Smooth muscle cell (in vitro differentiated cells): ENCODE measurements at regions not wholly inside any gene's neighbourhood (a gene's known extent, or its start where the extent isn't known, plus 50 kb on each side); places are given as distances from the start of the nearest gene placed in this dataset.
A peak's percentile ranks its signal among the peaks of the same experiment; 100 is the strongest.

Experiments used
- DNase-seq: peaks from one replicate; lab custom pipeline; 2025; ENCODE audit not compliant: unreplicated experiment; lab: John Stamatoyannopoulos, UW
- H2AFZ ChIP-seq: fragments of 200-600 bp; sonication (generic); 2 replicates; pipeline ENCODE4 v1.6.0; 2016; ENCODE audit warnings: antibody characterized with exemption, low read depth, mild to moderate bottlenecking
- H3F3A ChIP-seq: fragments of 200-600 bp; sonication (generic); 2 replicates; pipeline ENCODE4 v1.6.0; 2017; ENCODE audit warnings: antibody characterized with exemption, low read depth
- H3K27ac ChIP-seq: fragments of 200-600 bp; sonication (generic); 2 replicates; pipeline ENCODE4 v1.5.1; 2016; ENCODE audit warnings: low read depth, mild to moderate bottlenecking
- H3K27me3 ChIP-seq: fragments of 200-600 bp; sonication (generic); 2 replicates; pipeline ENCODE4 v1.6.1; 2016; ENCODE audit warnings: low read depth, mild to moderate bottlenecking
- H3K36me3 ChIP-seq: fragments of 200-600 bp; sonication (generic); 2 replicates; pipeline ENCODE4 v1.5.1; 2016; ENCODE audit warnings: low read depth
- H3K4me1 ChIP-seq: fragments of 200-600 bp; sonication (generic); 2 replicates; pipeline ENCODE4 v1.5.1; 2016; ENCODE audit warnings: low read depth
- H3K4me2 ChIP-seq: fragments of 200-600 bp; sonication (generic); 2 replicates; pipeline ENCODE4 v1.6.0; 2016; ENCODE audit warnings: mild to moderate bottlenecking
- H3K4me3 ChIP-seq: fragments of 200-600 bp; sonication (generic); 2 replicates; pipeline ENCODE4 v1.5.1; 2016; ENCODE audit warnings: mild to moderate bottlenecking
- H3K79me2 ChIP-seq: fragments of 200-600 bp; sonication (generic); 2 replicates; pipeline ENCODE4 v1.6.0; 2016; ENCODE audit warnings: low read depth, mild to moderate bottlenecking
- H3K9ac ChIP-seq: fragments of 200-600 bp; sonication (generic); 2 replicates; pipeline ENCODE4 v1.6.0; 2016; ENCODE audit warnings: low read depth
- H3K9me3 ChIP-seq: fragments of 200-600 bp; sonication (generic); replicated peaks from 2 replicates; pipeline ENCODE4 v1.5.1; 2016; ENCODE audit warnings: low read depth
- H4K20me1 ChIP-seq: fragments of 200-600 bp; sonication (generic); 2 replicates; pipeline ENCODE4 v1.6.0; 2016; ENCODE audit warnings: low read depth
- WGBS: methylation state at CpG from one replicate; pipeline ENCODE4 v1.1.7; 2016; ENCODE audit warnings: low lambda C conversion rate; 5-methylcytosine and 5-hydroxymethylcytosine counted together
- TF ChIP-seq, protein P1 (sequence below): fragments of 200-600 bp; sonication (generic); IDR thresholded peaks from 2 replicates; pipeline ENCODE4 v1.5.1; 2017; ENCODE audit warnings: borderline replicate concordance, mild to moderate bottlenecking, antibody characterized with exemption; ENCODE audit not compliant: insufficient read depth, poor library complexity, severe bottlenecking

DNA sequence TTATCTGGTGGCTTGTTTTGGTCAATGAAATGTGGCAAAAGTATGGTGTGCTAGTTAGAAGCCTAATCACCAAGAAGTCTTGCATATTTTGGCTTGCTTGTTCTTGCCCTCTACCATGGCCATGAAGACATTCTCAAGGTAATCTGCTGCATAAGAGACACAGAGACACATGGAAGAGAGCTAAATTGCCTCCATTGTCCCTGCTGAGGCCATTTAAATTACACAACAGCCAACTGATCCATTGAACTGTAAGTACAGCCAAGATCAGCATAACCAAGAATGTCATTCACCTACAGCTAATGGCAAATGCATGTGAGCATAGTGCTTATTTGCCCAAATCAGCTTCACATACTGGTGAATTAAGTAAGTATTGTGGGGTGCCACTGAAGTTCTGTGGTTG, 603.8 kb downstream of the FRK start:
- no peaks in the 10 kb centered on the region for H3K9me3 ChIP-seq
- H3K4me1 ChIP-seq: no peaks in the 10 kb centered on the region
- no peaks in the 10 kb centered on the region for H3K36me3 ChIP-seq
- TF ChIP-seq, protein P1, sequence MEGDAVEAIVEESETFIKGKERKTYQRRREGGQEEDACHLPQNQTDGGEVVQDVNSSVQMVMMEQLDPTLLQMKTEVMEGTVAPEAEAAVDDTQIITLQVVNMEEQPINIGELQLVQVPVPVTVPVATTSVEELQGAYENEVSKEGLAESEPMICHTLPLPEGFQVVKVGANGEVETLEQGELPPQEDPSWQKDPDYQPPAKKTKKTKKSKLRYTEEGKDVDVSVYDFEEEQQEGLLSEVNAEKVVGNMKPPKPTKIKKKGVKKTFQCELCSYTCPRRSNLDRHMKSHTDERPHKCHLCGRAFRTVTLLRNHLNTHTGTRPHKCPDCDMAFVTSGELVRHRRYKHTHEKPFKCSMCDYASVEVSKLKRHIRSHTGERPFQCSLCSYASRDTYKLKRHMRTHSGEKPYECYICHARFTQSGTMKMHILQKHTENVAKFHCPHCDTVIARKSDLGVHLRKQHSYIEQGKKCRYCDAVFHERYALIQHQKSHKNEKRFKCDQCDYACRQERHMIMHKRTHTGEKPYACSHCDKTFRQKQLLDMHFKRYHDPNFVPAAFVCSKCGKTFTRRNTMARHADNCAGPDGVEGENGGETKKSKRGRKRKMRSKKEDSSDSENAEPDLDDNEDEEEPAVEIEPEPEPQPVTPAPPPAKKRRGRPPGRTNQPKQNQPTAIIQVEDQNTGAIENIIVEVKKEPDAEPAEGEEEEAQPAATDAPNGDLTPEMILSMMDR: no peak
- H2AFZ ChIP-seq: no peak overlapping the region
- no peak overlapping the region for H3K4me3 ChIP-seq
- no peaks in the 10 kb centered on the region for H3K79me2 ChIP-seq
- no peak for DNase-seq
- H4K20me1 ChIP-seq: no peaks in the 10 kb centered on the region
- H3F3A ChIP-seq: no peaks in the 10 kb centered on the region
- no peak overlapping the region for H3K27ac ChIP-seq
- no peak overlapping the region for H3K4me2 ChIP-seq
- H3K9ac ChIP-seq: no peak overlapping the region
- no peaks in the 10 kb centered on the region for H3K27me3 ChIP-seq

DNA sequence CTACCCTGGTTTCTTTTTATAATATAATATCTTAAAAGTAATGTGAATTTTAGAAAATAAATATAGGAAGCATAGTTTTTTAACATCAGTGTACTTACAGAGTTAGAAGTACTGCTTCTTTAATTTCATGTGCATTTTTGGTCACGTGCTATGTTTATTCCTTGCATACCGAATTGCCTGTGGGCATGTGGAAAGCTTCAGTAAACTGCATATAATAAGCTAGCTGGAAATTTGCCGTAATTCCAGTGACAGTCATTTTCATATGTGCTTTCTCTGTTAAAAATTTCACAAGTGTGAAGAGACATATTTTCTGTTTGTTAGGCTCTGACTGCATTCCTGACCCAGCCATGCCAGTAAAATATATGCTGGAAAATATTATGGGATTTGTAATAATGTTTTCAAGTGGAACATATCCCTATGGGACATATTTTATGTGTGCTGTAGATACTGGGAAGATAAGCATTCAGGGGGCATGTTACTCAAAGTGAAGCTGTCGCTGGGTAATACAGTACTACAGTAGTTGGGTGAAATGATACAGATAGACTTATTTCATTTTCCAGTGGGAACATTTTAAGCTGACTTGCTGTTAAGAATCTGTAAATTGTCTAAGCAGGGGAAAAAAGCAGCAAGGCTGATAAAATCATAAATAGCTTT, 616.7 kb downstream of the FRK start:
- H3F3A ChIP-seq: no peaks in the 10 kb centered on the region
- H3K27me3 ChIP-seq: no peaks in the 10 kb centered on the region
- no peaks in the 10 kb centered on the region for H4K20me1 ChIP-seq
- 90% methylated on average over 4 of the region's 4 CpGs for WGBS
- no peak overlapping the region for H3K9ac ChIP-seq
- no peak for DNase-seq
- no peak overlapping the region for H3K27ac ChIP-seq
- H3K36me3 ChIP-seq: no peaks in the 10 kb centered on the region
- H3K4me2 ChIP-seq: no peak overlapping the region
- H3K4me1 ChIP-seq: no peaks in the 10 kb centered on the region
- H3K4me3 ChIP-seq: no peak overlapping the region
- no peaks in the 10 kb centered on the region for H3K79me2 ChIP-seq
- TF ChIP-seq, protein P1: no peak
- H2AFZ ChIP-seq: peak overlapping the region; percentile 49
- H3K9me3 ChIP-seq: no peaks in the 10 kb centered on the region

DNA sequence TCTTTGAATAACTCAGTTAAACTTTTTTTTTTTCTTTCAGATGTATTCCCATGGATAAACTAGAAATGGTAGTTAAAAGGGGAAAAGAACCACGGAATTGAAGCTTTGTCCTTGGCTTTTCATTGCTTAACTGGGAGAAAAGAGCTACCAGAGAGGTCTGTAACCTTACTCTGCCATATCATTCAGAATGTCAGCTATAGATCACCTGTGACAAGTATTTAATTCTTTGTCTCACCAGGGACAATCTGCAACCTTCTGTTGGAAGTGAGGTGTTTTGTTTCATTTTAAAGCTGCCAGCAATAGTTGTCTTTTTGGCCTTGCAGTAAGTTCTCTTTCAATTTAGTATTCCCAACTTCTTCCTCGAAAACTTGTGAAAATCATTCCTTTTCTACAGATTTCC, 618.4 kb downstream of the FRK start:
- Histone ChIP-seq H3K9me3 (no peaks in the 10 kb centered on the region), H3K4me1 (no peaks in the 10 kb centered on the region), H3K9ac (no peak overlapping the region), H3F3A (no peaks in the 10 kb centered on the region), H3K27me3 (no peaks in the 10 kb centered on the region), H3K79me2 (no peaks in the 10 kb centered on the region), H2AFZ (no peak overlapping the region), H4K20me1 (no peaks in the 10 kb centered on the region), H3K27ac (no peak overlapping the region), H3K36me3 (no peaks in the 10 kb centered on the region), H3K4me2 (no peak overlapping the region), H3K4me3 (no peak overlapping the region)
- 78% methylated on average over 2 of the region's 2 CpGs for WGBS
- DNase-seq: no peak
- TF ChIP-seq, protein P1: no peak

DNA sequence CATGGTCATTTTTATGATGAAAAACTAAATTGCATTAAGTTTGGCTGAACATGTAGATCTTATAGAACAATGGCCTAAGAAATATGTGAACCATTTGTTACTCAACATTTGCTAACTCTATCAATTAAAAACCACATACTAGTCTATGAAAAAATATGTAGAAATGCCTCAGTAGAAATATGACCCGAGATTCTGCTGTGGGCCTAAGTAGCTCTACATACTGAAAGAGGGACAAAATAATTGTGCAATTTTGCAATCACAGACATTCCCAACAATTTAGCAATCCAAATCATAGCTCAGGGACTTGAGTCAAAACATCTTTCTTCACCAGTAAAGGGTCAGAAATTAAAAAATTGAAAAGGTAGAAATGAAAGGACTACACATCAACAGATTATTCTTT, 619.0 kb downstream of the FRK start:
- Histone ChIP-seq H3K27me3 (no peaks in the 10 kb centered on the region), H3K27ac (no peak overlapping the region), H3K4me2 (no peak overlapping the region), H3F3A (no peaks in the 10 kb centered on the region), H4K20me1 (no peaks in the 10 kb centered on the region), H3K36me3 (no peaks in the 10 kb centered on the region), H3K4me1 (no peaks in the 10 kb centered on the region), H2AFZ (no peak overlapping the region), H3K9ac (no peak overlapping the region), H3K4me3 (no peak overlapping the region), H3K9me3 (no peaks in the 10 kb centered on the region), H3K79me2 (no peaks in the 10 kb centered on the region)
- DNase-seq: no peak
- TF ChIP-seq, protein P1: no peak
- WGBS: 70% methylated on average over 1 of the region's 1 CpG
